Adrenal gland (tissue), 9 donors: ENCODE measurements at regions not wholly inside any gene's neighbourhood (a gene's known extent, or its start where the extent isn't known, plus 50 kb on each side); places are given as distances from the start of the nearest gene placed in this dataset.

Source experiments
- DNase-seq, 7 donors: peaks; one replicate each; pipeline ENCODE4 v3.0.0-alpha.2; 2019 to 2020
- H3K27ac ChIP-seq, 5 donors: fragments of 200-600 bp; sonication (generic) in 4 of 5; 1 replicate in 3 of 5; 2 replicates in 2 of 5; pipeline versions ENCODE4 v1.5.1 to v1.8.0; 2016 to 2020; ENCODE audit warnings: mild to moderate bottlenecking in 1 of 5
- H3K27me3 ChIP-seq: fragments of 200-600 bp; 2 replicates; pipeline ENCODE4 v1.8.0; 2021
- H3K36me3 ChIP-seq, 2 donors: fragments of 200-600 bp; replicated peaks in 1 of 2; 1 replicate in 1 of 2; 2 replicates in 1 of 2; pipeline versions ENCODE4 v1.5.1 to v1.8.0; 2018 to 2022
- H3K4me1 ChIP-seq, 2 donors: fragments of 200-600 bp; replicated peaks in 1 of 2; 1 replicate in 1 of 2; 2 replicates in 1 of 2; pipeline versions ENCODE4 v1.5.1 to v1.8.0; 2018 to 2021
- H3K4me3 ChIP-seq, 4 donors: fragments of 200-600 bp; sonication (generic) in 3 of 4; one replicate each; pipeline ENCODE4 v1.5.1; 2016 to 2018
- H3K9me3 ChIP-seq, 3 donors: fragments of 200-600 bp; sonication (generic) in 1 of 3; replicated peaks in 1 of 3; 1 replicate in 2 of 3; 2 replicates in 1 of 3; pipeline versions ENCODE4 v1.5.1 to v1.8.0; 2016 to 2021
- POLR2A ChIP-seq, 2 donors: fragments of 450-650 bp; IDR thresholded peaks; one replicate each; pipeline ENCODE4 v1.6.1; 2017; ENCODE audit warnings: antibody characterized with exemption in 2 of 2, mild to moderate bottlenecking in 2 of 2, moderate library complexity in 1 of 2
- WGBS, 4 donors: extraction: QIAGEN DNeasy Blood & Tissue Kit in 2 of 4; methylation state at CpG; one replicate each; pipeline versions ENCODE4 v1.1.5 to v1.1.7; 2013 to 2017; 5-methylcytosine and 5-hydroxymethylcytosine counted together
- intact Hi-C, 2 donors: fragments of 100-400 bp; cut with DNase I; formaldehyde crosslinking; loops; one replicate each; pipeline versions ENCODE4 v1.14.1 to v1.15.0; 2022 to 2023
- TF ChIP-seq, protein P1 (sequence below), 6 experiments: fragments of 450-650 bp in 4 of 6; fragments of 200-600 bp in 2 of 6; sonication (generic) in 1 of 6; IDR thresholded peaks; 1 replicate in 5 of 6; 2 replicates in 1 of 6; pipeline versions ENCODE4 v1.5.1 to v1.8.0; 2016 to 2021; ENCODE audit warnings: antibody characterized with exemption in 6 of 6, mild to moderate bottlenecking in 2 of 6, moderate library complexity in 1 of 6
- donor health status: healthy with polysubstance abuse.
- donor health status: Bipolar disorder and iron deficiency.
- donor health status: DM: yes; HTN: yes; CAD: no.
- donor health status: DM: no; HTN: no; CAD: no.
- donor health status: DM: no; HTN: no; CAD: no.

DNA sequence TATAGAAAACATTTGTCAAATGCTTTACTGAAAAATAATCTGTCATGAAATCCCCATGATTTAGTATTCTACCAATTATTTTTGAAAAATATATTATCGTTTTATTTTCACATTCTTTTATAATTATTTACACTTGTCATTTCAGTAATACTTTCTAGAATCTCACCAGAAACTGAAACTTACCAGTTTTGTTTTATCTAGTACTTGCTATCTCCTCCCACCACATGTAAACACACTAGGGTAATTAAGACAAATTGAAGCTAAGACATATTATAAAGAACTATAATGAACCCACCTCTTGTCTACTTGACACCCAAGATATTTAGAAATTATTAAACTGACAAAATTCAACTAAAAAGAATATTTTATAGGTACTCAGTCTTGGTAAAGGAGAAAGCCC is 51.5 kb upstream of the GRM3 start:
- WGBS, 4 donors, result 36 to 70% (median 53%) methylated on average over 1 of the region's 1 CpG
- no peaks in the 10 kb centered on the region for H3K9me3 ChIP-seq
- no peak overlapping the region for H3K27ac ChIP-seq
- no peak for DNase-seq
- intact Hi-C loops, result no loop called here
- no peaks in the 10 kb centered on the region for H3K4me1 ChIP-seq
- H3K36me3 ChIP-seq, result no peaks in the 10 kb centered on the region
- H3K4me3 ChIP-seq, result no peak overlapping the region
- TF ChIP-seq, protein P1, sequence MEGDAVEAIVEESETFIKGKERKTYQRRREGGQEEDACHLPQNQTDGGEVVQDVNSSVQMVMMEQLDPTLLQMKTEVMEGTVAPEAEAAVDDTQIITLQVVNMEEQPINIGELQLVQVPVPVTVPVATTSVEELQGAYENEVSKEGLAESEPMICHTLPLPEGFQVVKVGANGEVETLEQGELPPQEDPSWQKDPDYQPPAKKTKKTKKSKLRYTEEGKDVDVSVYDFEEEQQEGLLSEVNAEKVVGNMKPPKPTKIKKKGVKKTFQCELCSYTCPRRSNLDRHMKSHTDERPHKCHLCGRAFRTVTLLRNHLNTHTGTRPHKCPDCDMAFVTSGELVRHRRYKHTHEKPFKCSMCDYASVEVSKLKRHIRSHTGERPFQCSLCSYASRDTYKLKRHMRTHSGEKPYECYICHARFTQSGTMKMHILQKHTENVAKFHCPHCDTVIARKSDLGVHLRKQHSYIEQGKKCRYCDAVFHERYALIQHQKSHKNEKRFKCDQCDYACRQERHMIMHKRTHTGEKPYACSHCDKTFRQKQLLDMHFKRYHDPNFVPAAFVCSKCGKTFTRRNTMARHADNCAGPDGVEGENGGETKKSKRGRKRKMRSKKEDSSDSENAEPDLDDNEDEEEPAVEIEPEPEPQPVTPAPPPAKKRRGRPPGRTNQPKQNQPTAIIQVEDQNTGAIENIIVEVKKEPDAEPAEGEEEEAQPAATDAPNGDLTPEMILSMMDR (IDR thresholded peaks at IDR 0.05), result no peak
- TF ChIP-seq POLR2A (IDR thresholded peaks at IDR 0.05), result no peak
- no peaks in the 10 kb centered on the region for H3K27me3 ChIP-seq

GRCh38 chr7:86574006-86574405 is 69.7 kb upstream of the GRM3 start:
- no peaks in the 10 kb centered on the region for H3K4me1 ChIP-seq
- H3K36me3 ChIP-seq, result no peaks in the 10 kb centered on the region
- intact Hi-C loops, result no loop called here
- no peak overlapping the region for H3K27ac ChIP-seq
- H3K9me3 ChIP-seq, result no peaks in the 10 kb centered on the region
- 91 to 96% (median 93%) methylated on average over 9 of the region's 9 CpGs for WGBS, 4 donors
- TF ChIP-seq, protein P1 (IDR thresholded peaks at IDR 0.05), result no peak
- H3K4me3 ChIP-seq, result no peak overlapping the region
- DNase-seq, result no peak
- H3K27me3 ChIP-seq, result no peaks in the 10 kb centered on the region

DNA sequence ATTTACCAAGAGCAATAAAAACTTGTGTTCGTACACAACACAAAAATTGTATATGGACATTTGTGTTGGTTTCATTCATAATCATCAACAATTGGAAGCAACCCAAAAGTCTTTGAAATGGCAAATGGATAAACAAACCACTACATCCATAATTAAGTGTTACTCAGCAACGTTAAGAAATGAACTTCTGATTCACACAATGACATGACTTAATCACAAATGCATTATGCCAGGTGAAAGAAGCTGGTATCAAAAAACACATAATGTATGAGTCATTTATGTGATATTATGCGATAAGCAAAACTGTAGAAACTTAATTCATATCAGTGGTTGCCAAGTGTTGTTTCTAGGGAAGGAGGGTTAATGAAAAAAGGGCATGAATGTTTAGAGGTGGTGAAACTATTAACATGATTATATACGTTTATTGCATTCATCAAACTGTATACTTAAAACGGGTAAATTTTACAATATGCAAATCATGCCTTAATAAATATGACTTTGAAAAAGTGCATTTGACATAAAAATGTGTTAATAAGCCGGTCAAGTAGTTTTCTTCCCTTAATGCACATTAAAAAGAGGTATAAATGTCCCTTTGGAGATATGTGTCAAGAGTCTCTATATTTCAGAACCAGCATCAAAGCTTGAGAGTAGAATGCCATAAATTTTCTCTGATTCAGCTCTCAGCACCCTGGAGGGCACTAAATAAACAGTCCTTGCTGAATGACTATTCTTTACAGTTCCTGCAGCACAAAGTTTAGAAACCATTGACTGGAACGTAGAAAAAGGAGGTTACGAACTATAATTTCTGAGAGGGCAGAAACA is 84.8 kb upstream of the GRM3 start:
- Histone ChIP-seq H3K4me1 (no peaks in the 10 kb centered on the region), H3K36me3 (no peaks in the 10 kb centered on the region), H3K27ac (no peak overlapping the region), H3K9me3 (no peaks in the 10 kb centered on the region), H3K4me3 (no peak overlapping the region), H3K27me3 (no peaks in the 10 kb centered on the region)
- intact Hi-C loops, result no loop called here
- TF ChIP-seq, protein P1 (IDR thresholded peaks at IDR 0.05), result no peak
- DNase-seq, result no peak
- WGBS, 4 donors, result 60 to 67% (median 62%) methylated on average over 8 of the region's 8 CpGs

GRCh38 chr7:86534641-86535040 is 109.1 kb upstream of the GRM3 start:
- H3K4me3 ChIP-seq, result no peak overlapping the region
- no peak overlapping the region for H3K27ac ChIP-seq
- no peak for DNase-seq
- no peaks in the 10 kb centered on the region for H3K27me3 ChIP-seq
- no peaks in the 10 kb centered on the region for H3K9me3 ChIP-seq
- 80 to 100% (median 89%) methylated on average over 1 to 5 of the region's 5 CpGs for WGBS, 4 donors
- intact Hi-C loops, result no loop called here
- TF ChIP-seq, protein P1 (IDR thresholded peaks at IDR 0.05), result no peak
- TF ChIP-seq POLR2A (IDR thresholded peaks at IDR 0.05), result no peak
- H3K36me3 ChIP-seq, result no peaks in the 10 kb centered on the region
- no peaks in the 10 kb centered on the region for H3K4me1 ChIP-seq
